Panc1 (cell line): ENCODE measurements at regions not wholly inside any gene's neighbourhood (a gene's known extent, or its start where the extent isn't known, plus 50 kb on each side); places are given as distances from the start of the nearest gene placed in this dataset.

Experiments
- ATAC-seq: fragments of 200-7000 bp; cut with Tn5 transposase; 2 replicates; pipeline ENCODE4 v1.9.1; 2020; ENCODE audit warnings: mild to moderate bottlenecking, moderate library complexity
- BruUV-seq: library from RNA; stranded (reverse); fragments of 400-500 nt; replicated peaks from 2 replicates; lab custom pipeline; 2021; lab: Mats Ljungman, UMichigan
- CTCF ChIA-PET: fragments of 300-600 bp; sonication (Branson Sonifier 250); formaldehyde crosslinking; loops from one replicate; lab custom pipeline; 2022; ENCODE audit warnings: antibody characterized with exemption; lab: Charles Lee
- POLR2A ChIA-PET: fragments of 300-600 bp; sonication (Branson Sonifier 250); formaldehyde crosslinking; loops from one replicate; lab custom pipeline; 2022; ENCODE audit warnings: antibody characterized with exemption; lab: Charles Lee
- DNase-seq: peaks from one replicate; pipeline ENCODE4 v3.0.0-alpha.2; 2010; ENCODE audit warnings: low read depth, low spot score
- H3K27ac ChIP-seq: 2 replicates; pipeline ENCODE4 v1.5.1; 2011; ENCODE audit warnings: mild to moderate bottlenecking, low read length, inconsistent platforms
- H3K27me3 ChIP-seq: fragments of 200-500 bp; sonication (Bioruptor generic); 2 replicates; pipeline ENCODE4 v1.6.0; 2014; ENCODE audit warnings: low read length, inconsistent platforms; ENCODE audit not compliant: control insufficient read depth, insufficient read depth
- H3K36me3 ChIP-seq: fragments of 200-500 bp; sonication (Bioruptor generic); 2 replicates; pipeline ENCODE4 v1.5.1; 2014; ENCODE audit warnings: inconsistent platforms, mild to moderate bottlenecking, low read length, moderate library complexity; ENCODE audit not compliant: control insufficient read depth, insufficient read depth
- H3K4me1 ChIP-seq: 2 replicates; pipeline ENCODE4 v1.5.1; 2011; ENCODE audit warnings: inconsistent platforms, mild to moderate bottlenecking, low read length, moderate library complexity; ENCODE audit not compliant: control insufficient read depth, insufficient read depth
- H3K4me3 ChIP-seq, 2 experiments: 2 replicates each; pipeline ENCODE4 v1.5.1; 2011 to 2012; ENCODE audit warnings: low read depth in 2 of 2, low read length in 2 of 2, mild to moderate bottlenecking in 2 of 2, inconsistent platforms in 1 of 2, moderate library complexity in 1 of 2
- H3K9me3 ChIP-seq: fragments of 200-500 bp; sonication (Bioruptor generic); 2 replicates; pipeline ENCODE4 v1.5.1; 2014; ENCODE audit warnings: low read depth, mild to moderate bottlenecking, inconsistent platforms, low read length, moderate library complexity; ENCODE audit not compliant: control insufficient read depth, insufficient read depth
- CTCF ChIP-seq: fragments of 450-650 bp; IDR thresholded peaks from 2 replicates; pipeline ENCODE4 v1.5.1; 2017; ENCODE audit warnings: mild to moderate bottlenecking
- POLR2AphosphoS5 ChIP-seq: IDR thresholded peaks from 2 replicates; pipeline ENCODE4 v1.6.1; 2012; ENCODE audit warnings: mild to moderate bottlenecking, low read depth, low read length, moderate library complexity
- REST ChIP-seq, 2 experiments: IDR thresholded peaks; 2 replicates each; pipeline ENCODE4 v1.6.1; 2011 to 2012; ENCODE audit warnings: low read depth in 2 of 2, control low read depth in 1 of 2, low read length in 1 of 2, mild to moderate bottlenecking in 1 of 2, moderate library complexity in 1 of 2; ENCODE audit not compliant: insufficient read depth in 1 of 2
- SIN3A ChIP-seq: IDR thresholded peaks from 2 replicates; pipeline ENCODE4 v1.6.1; 2012; ENCODE audit warnings: low read depth, mild to moderate bottlenecking, low read length, moderate library complexity, borderline replicate concordance; ENCODE audit not compliant: insufficient read depth
- TCF7L2 ChIP-seq: IDR thresholded peaks from 2 replicates; pipeline ENCODE4 v1.6.1; 2011; ENCODE audit warnings: mild to moderate bottlenecking, low read depth, low read length, inconsistent platforms
- in situ Hi-C: cut with HindIII; loops from 2 replicates; pipeline ENCODE4 v1.10.0; 2016; ENCODE audit warnings: low sequenced_read_pairs, low pct_unique_long_range_greater_than_20kb
- intact Hi-C: fragments of 100-400 bp; cut with micrococcal nuclease; formaldehyde crosslinking; loops from one replicate; pipeline ENCODE4 v1.10.0; 2022; ENCODE audit not compliant: unreplicated experiment

- DNase-seq (no peak), ATAC-seq (no peak)
- no peaks in the 10 kb centered on the region for H3K4me1 ChIP-seq
- BruUV-seq = no TSS peak
- ChIA-PET POLR2A (interaction anchor here (0.6 kb wide), 1 partner anchor 9 kb away, joined by 5 read pairs; no protein-coding TSS in a partner anchor), CTCF (no interaction called here)
- intact Hi-C loops = no loop called here
- peaks cover 21% of the 10 kb centered on the region for H3K27me3 ChIP-seq
- no peak for TF ChIP-seq SIN3A
- no peak for TF ChIP-seq REST (IDR thresholded peaks at IDR 0.05; ENCODE audit: insufficient read depth in 1 of 2, low read depth in 2 of 2, low read length in 1 of 2)
- TF ChIP-seq CTCF = no peak
- TF ChIP-seq POLR2AphosphoS5 = no peak
- TF ChIP-seq TCF7L2 = no peak
- no peak overlapping the region for H3K27ac ChIP-seq
- H3K36me3 ChIP-seq = no peaks in the 10 kb centered on the region
- H3K4me3 ChIP-seq = no peak overlapping the region
- no peaks in the 10 kb centered on the region for H3K9me3 ChIP-seq
- in situ Hi-C loops = no loop called here
These were observed 231.3 kb upstream of the NPY start for GRCh38 chr7:24052572-24053260.

- Histone ChIP-seq H3K9me3 (no peaks in the 10 kb centered on the region), H3K27me3 (peaks cover 21% of the 10 kb centered on the region; the same call in 1 of the 2 replicates), H3K27ac (no peak overlapping the region), H3K4me3 (no peak overlapping the region), H3K4me1 (no peaks in the 10 kb centered on the region), H3K36me3 (no peaks in the 10 kb centered on the region)
- TF ChIP-seq SIN3A = no peak
- in situ Hi-C loops = no loop called here
- intact Hi-C loops = no loop called here
- ChIA-PET CTCF (interaction anchor here (0.5 kb wide), 1 partner anchor 594 kb away, joined by 4 read pairs; no protein-coding TSS in a partner anchor), POLR2A (no interaction called here)
- BruUV-seq = no TSS peak
- ATAC-seq (no peak), DNase-seq (no peak)
These were observed 229.8 kb upstream of the NPY start for GRCh38 chr7:24054236-24054635.

- Histone ChIP-seq H3K27ac (no peak overlapping the region), H3K27me3 (peaks cover 19% of the 10 kb centered on the region; the same call in 1 of the 2 replicates), H3K9me3 (no peaks in the 10 kb centered on the region), H3K4me3 (no peak overlapping the region), H3K36me3 (no peaks in the 10 kb centered on the region), H3K4me1 (no peaks in the 10 kb centered on the region)
- POLR2A ChIA-PET = no interaction called here
- DNase-seq (no peak), ATAC-seq (no peak)
- CTCF ChIA-PET = no interaction called here
- TF ChIP-seq REST (IDR thresholded peaks at IDR 0.05; ENCODE audit: insufficient read depth in 1 of 2, low read depth in 2 of 2, low read length in 1 of 2) = no peak
- TF ChIP-seq CTCF = 0 out of 2 replicates have a peak, but pooled peaks have one; percentile 38
- intact Hi-C loops = no loop called here
- BruUV-seq = no TSS peak
- in situ Hi-C loops = no loop called here
These were observed 226.7 kb upstream of the NPY start for GRCh38 chr7:24057243-24057642.
